ENCODE measurements at regions not wholly inside any gene's neighbourhood (a gene's known extent, or its start where the extent isn't known, plus 50 kb on each side); places are given as distances from the start of the nearest gene placed in this dataset.

- no peaks in the 10 kb centered on the region for H3K9me3 ChIP-seq
- H3K4me1 ChIP-seq: no peaks in the 10 kb centered on the region
- no peaks in the 10 kb centered on the region for H3K27me3 ChIP-seq
- intact Hi-C loops (cut with DNase I): no loop called here
- H3K36me3 ChIP-seq: no peaks in the 10 kb centered on the region
- no peak overlapping the region for H3K4me3 ChIP-seq
- no peak for DNase-seq (ENCODE audit: low spot score in 2 of 2)
- no peak for TF ChIP-seq CTCF (IDR thresholded peaks at IDR 0.05)
- H3K27ac ChIP-seq: no peak overlapping the region
Measured at GRCh38 chr2:78910376-78910775, 115.1 kb upstream of the REG3G start.

GRCh38 chr2:78913257-78913656 is 112.2 kb upstream of the REG3G start:
- no peaks in the 10 kb centered on the region for H3K9me3 ChIP-seq
- H3K4me3 ChIP-seq: no peak overlapping the region
- H3K36me3 ChIP-seq: no peaks in the 10 kb centered on the region
- DNase-seq (ENCODE audit: low spot score in 2 of 2): no peak
- H3K4me1 ChIP-seq: no peaks in the 10 kb centered on the region
- no peaks in the 10 kb centered on the region for H3K27me3 ChIP-seq
- TF ChIP-seq CTCF (IDR thresholded peaks at IDR 0.05): no peak
- intact Hi-C loops (cut with DNase I): no loop called here
- no peak overlapping the region for H3K27ac ChIP-seq

- DNase-seq (ENCODE audit: low spot score in 2 of 2): no peak
- TF ChIP-seq CTCF (IDR thresholded peaks at IDR 0.05): no peak
- Histone ChIP-seq H3K9me3 (no peaks in the 10 kb centered on the region), H3K27me3 (no peaks in the 10 kb centered on the region), H3K4me1 (no peaks in the 10 kb centered on the region), H3K27ac (no peak overlapping the region), H3K4me3 (no peak overlapping the region), H3K36me3 (no peaks in the 10 kb centered on the region)
- intact Hi-C loops (cut with DNase I): no loop called here
Measured at GRCh38 chr2:78925258-78925657, 100.2 kb upstream of the REG3G start.

GRCh38 chr2:78928502-78928901 is 97.0 kb upstream of the REG3G start:
- no peak for TF ChIP-seq CTCF (IDR thresholded peaks at IDR 0.05)
- Histone ChIP-seq H3K9me3 (no peaks in the 10 kb centered on the region), H3K36me3 (no peaks in the 10 kb centered on the region), H3K4me1 (no peaks in the 10 kb centered on the region), H3K27ac (no peak overlapping the region), H3K27me3 (no peaks in the 10 kb centered on the region), H3K4me3 (no peak overlapping the region)
- DNase-seq (ENCODE audit: low spot score in 2 of 2): no peak
- intact Hi-C loops (cut with DNase I): no loop called here

GRCh38 chr2:78940998-78941397 is 84.5 kb upstream of the REG3G start:
- H3K4me3 ChIP-seq: no peak overlapping the region
- H3K27me3 ChIP-seq: no peaks in the 10 kb centered on the region
- no peaks in the 10 kb centered on the region for H3K36me3 ChIP-seq
- no peak for TF ChIP-seq CTCF (IDR thresholded peaks at IDR 0.05)
- no peak for DNase-seq (ENCODE audit: low spot score in 2 of 2)
- no peaks in the 10 kb centered on the region for H3K9me3 ChIP-seq
- no peak overlapping the region for H3K27ac ChIP-seq
- intact Hi-C loops (cut with DNase I): no loop called here
- H3K4me1 ChIP-seq: no peaks in the 10 kb centered on the region

GRCh38 chr2:78941751-78942150 is 83.8 kb upstream of the REG3G start:
- intact Hi-C loops (cut with DNase I): no loop called here
- Histone ChIP-seq H3K27ac (no peak overlapping the region), H3K4me1 (no peaks in the 10 kb centered on the region), H3K27me3 (no peaks in the 10 kb centered on the region), H3K36me3 (no peaks in the 10 kb centered on the region), H3K9me3 (no peaks in the 10 kb centered on the region), H3K4me3 (no peak overlapping the region)
- no peak for TF ChIP-seq CTCF (IDR thresholded peaks at IDR 0.05)
- DNase-seq (ENCODE audit: low spot score in 2 of 2): no peak
